ENCODE measurements at regions not wholly inside any gene's neighbourhood (a gene's known extent, or its start where the extent isn't known, plus 50 kb on each side); places are given as distances from the start of the nearest gene placed in this dataset.

DNA sequence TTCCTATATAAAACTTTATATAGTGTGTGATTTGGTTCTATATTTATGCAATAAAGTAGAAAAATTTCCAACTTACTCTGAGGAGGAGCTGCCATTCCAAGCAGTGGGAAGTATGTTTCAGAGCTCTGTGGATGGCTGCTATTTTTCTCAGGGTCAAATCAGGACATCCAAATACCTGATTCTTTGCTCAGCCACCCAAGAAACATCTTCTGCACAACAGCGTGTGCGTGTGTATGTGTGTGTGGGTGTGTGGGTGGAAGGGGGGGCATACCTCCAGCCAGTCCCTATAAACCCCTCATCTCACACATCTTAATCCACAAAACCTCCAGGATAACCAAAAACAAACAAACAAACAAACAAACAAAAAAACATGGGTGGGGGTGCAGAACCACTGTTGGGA lies 66.3 kb upstream of the EMX2 start:
- TF ChIP-seq POLR2AphosphoS5 (IDR thresholded peaks at IDR 0.05): no peak
- TF ChIP-seq, protein P1, sequence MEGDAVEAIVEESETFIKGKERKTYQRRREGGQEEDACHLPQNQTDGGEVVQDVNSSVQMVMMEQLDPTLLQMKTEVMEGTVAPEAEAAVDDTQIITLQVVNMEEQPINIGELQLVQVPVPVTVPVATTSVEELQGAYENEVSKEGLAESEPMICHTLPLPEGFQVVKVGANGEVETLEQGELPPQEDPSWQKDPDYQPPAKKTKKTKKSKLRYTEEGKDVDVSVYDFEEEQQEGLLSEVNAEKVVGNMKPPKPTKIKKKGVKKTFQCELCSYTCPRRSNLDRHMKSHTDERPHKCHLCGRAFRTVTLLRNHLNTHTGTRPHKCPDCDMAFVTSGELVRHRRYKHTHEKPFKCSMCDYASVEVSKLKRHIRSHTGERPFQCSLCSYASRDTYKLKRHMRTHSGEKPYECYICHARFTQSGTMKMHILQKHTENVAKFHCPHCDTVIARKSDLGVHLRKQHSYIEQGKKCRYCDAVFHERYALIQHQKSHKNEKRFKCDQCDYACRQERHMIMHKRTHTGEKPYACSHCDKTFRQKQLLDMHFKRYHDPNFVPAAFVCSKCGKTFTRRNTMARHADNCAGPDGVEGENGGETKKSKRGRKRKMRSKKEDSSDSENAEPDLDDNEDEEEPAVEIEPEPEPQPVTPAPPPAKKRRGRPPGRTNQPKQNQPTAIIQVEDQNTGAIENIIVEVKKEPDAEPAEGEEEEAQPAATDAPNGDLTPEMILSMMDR (IDR thresholded peaks at IDR 0.05): no peak
